Endothelial cell of umbilical vein (primary cell): ENCODE measurements at regions not wholly inside any gene's neighbourhood (a gene's known extent, or its start where the extent isn't known, plus 50 kb on each side); places are given as distances from the start of the nearest gene placed in this dataset.

Experiments used
- BruUV-seq: library from RNA; stranded (reverse); fragments of 400-500 nt; replicated peaks from 2 replicates; lab custom pipeline; 2021; lab: Mats Ljungman, UMichigan
- CTCF ChIA-PET: fragments of 300-600, 350-600 bp; sonication (Branson Sonifier 250); formaldehyde crosslinking; loops from one replicate; lab custom pipeline; 2021; ENCODE audit warnings: antibody characterized with exemption, inconsistent platforms; lab: Charles Lee
- POLR2A ChIA-PET: fragments of 300-600, 350-600 bp; sonication (Branson Sonifier 250); formaldehyde crosslinking; loops from one replicate; lab custom pipeline; 2021; ENCODE audit warnings: antibody characterized with exemption, inconsistent platforms; lab: Charles Lee
- DNase-seq: peaks from one replicate; pipeline ENCODE4 v3.0.0-alpha.2; 2011; ENCODE audit warnings: low read depth, low spot score
- FAIRE-seq: peaks from 2 replicates; lab custom pipeline; 2011; peaks lifted over from hg19 to GRCh38; lab: Jason Lieb, UNC
- H2AFZ ChIP-seq: 2 replicates; pipeline ENCODE4 v1.6.0; 2012; ENCODE audit warnings: low read depth, low read length, control low read depth, inconsistent platforms
- H3K27ac ChIP-seq: 2 replicates; pipeline ENCODE4 v1.5.1; 2011; ENCODE audit warnings: low read depth, mild to moderate bottlenecking, control low read depth, low read length, moderate library complexity; ENCODE audit not compliant: insufficient read depth
- H3K27me3 ChIP-seq, 2 experiments: 2 replicates each; pipeline versions ENCODE4 v1.6.0 to v1.6.1; 2011; ENCODE audit warnings: low read length in 2 of 2, mixed read lengths in 1 of 2; ENCODE audit not compliant: control insufficient read depth in 2 of 2, insufficient read depth in 2 of 2
- H3K36me3 ChIP-seq, 2 experiments: 2 replicates in 1 of 2; 3 replicates in 1 of 2; pipeline ENCODE4 v1.5.1; 2011; ENCODE audit warnings: low read length in 2 of 2, mild to moderate bottlenecking in 1 of 2, moderate library complexity in 1 of 2; ENCODE audit not compliant: control insufficient read depth in 2 of 2, insufficient read depth in 2 of 2; ENCODE audit errors: extremely low read depth in 1 of 2
- H3K4me1 ChIP-seq: 3 replicates; pipeline ENCODE4 v1.5.1; 2011; ENCODE audit warnings: mild to moderate bottlenecking, low read length; ENCODE audit not compliant: control insufficient read depth, insufficient read depth; ENCODE audit errors: extremely low read depth
- H3K4me2 ChIP-seq: 2 replicates; pipeline ENCODE4 v1.6.1; 2011; ENCODE audit warnings: low read length, control low read depth, mixed read lengths; ENCODE audit not compliant: insufficient read depth
- H3K4me3 ChIP-seq, 3 experiments: fragments of 200-600 bp in 1 of 3; sonication (generic), shearing (Covaris generic) in 1 of 3; replicated peaks in 1 of 3; 2 replicates each; pipeline ENCODE4 v1.5.1; 2011 to 2016; ENCODE audit warnings: control low read depth in 3 of 3, low read length in 3 of 3, mild to moderate bottlenecking in 2 of 3, inconsistent platforms in 1 of 3, low read depth in 1 of 3, moderate library complexity in 1 of 3; ENCODE audit not compliant: insufficient read depth in 1 of 3
- H3K79me2 ChIP-seq: 2 replicates; pipeline ENCODE4 v1.6.0; 2012; ENCODE audit warnings: low read length, inconsistent platforms; ENCODE audit not compliant: control insufficient read depth, insufficient read depth
- H3K9ac ChIP-seq: replicated peaks from 2 replicates; pipeline ENCODE3; 2011; ENCODE audit warnings: low read length, control low read depth; ENCODE audit not compliant: insufficient read depth; ENCODE audit errors: extremely low read depth
- H3K9me1 ChIP-seq: replicated peaks from 3 replicates; pipeline ENCODE4 v1.6.0; 2011; ENCODE audit warnings: mild to moderate bottlenecking, low read length; ENCODE audit not compliant: control insufficient read depth, insufficient read depth; ENCODE audit errors: extremely low read depth
- H3K9me3 ChIP-seq: replicated peaks from 2 replicates; pipeline ENCODE4 v1.5.1; 2012; ENCODE audit warnings: low read length, inconsistent platforms; ENCODE audit not compliant: control insufficient read depth, insufficient read depth
- H4K20me1 ChIP-seq: replicated peaks from 2 replicates; pipeline ENCODE3; 2011; ENCODE audit warnings: mild to moderate bottlenecking, low read length; ENCODE audit not compliant: control insufficient read depth, insufficient read depth; ENCODE audit errors: extremely low read depth
- CTCF ChIP-seq, 2 donors: IDR thresholded peaks; 1 replicate in 1 of 2; 2 replicates in 1 of 2; pipeline ENCODE4 v1.5.1; 2011; ENCODE audit warnings: low read length in 2 of 2, mild to moderate bottlenecking in 2 of 2, moderate library complexity in 2 of 2, control low read depth in 1 of 2, inconsistent platforms in 1 of 2, low read depth in 1 of 2; ENCODE audit not compliant: insufficient read depth in 1 of 2; ENCODE audit errors: extremely low read depth in 1 of 2
- EZH2 ChIP-seq: IDR thresholded peaks from 2 replicates; pipeline ENCODE4 v1.6.1; 2012; ENCODE audit warnings: borderline replicate concordance, low read depth, mild to moderate bottlenecking, moderate library complexity, low read length, inconsistent platforms; ENCODE audit not compliant: severe bottlenecking
- FOS ChIP-seq: IDR thresholded peaks from 2 replicates; pipeline ENCODE4 v1.6.1; 2011; ENCODE audit warnings: mild to moderate bottlenecking, low read length, moderate library complexity, borderline replicate concordance; ENCODE audit not compliant: insufficient read depth
- GATA2 ChIP-seq: IDR thresholded peaks from 2 replicates; pipeline ENCODE4 v1.7.0; 2011; ENCODE audit warnings: low read depth, mild to moderate bottlenecking, moderate library complexity, mixed read lengths, low read length; ENCODE audit not compliant: insufficient read length, insufficient read depth
- JUN ChIP-seq: IDR thresholded peaks from 2 replicates; pipeline ENCODE4 v1.6.1; 2011; ENCODE audit warnings: borderline replicate concordance, low read depth; ENCODE audit not compliant: insufficient read length, insufficient read depth
- MAX ChIP-seq: IDR thresholded peaks from 2 replicates; pipeline ENCODE4 v1.6.1; 2011; ENCODE audit not compliant: insufficient read depth, insufficient read length
- MYC ChIP-seq: IDR thresholded peaks from one replicate; pipeline ENCODE4 v1.6.1; 2011; ENCODE audit warnings: mild to moderate bottlenecking, low read depth, low read length
- POLR2A ChIP-seq: IDR thresholded peaks from 2 replicates; pipeline ENCODE4 v1.6.1; 2012; ENCODE audit warnings: low read depth, mild to moderate bottlenecking, control low read depth, low read length
- POLR2AphosphoS5 ChIP-seq: IDR thresholded peaks from 2 replicates; pipeline ENCODE4 v1.6.1; 2012; ENCODE audit warnings: low read depth, mild to moderate bottlenecking, control low read depth, low read length, moderate library complexity; ENCODE audit not compliant: insufficient read depth
- dilution Hi-C: fragments of 300-500 bp; cut with MboI; formaldehyde crosslinking; loops from one replicate; pipeline ENCODE4 v1.15.0; 2019; ENCODE audit warnings: low sequenced_read_pairs; ENCODE audit not compliant: extremely low pct_ligation_motif_present
- intact Hi-C: fragments of 100-400 bp; cut with micrococcal nuclease; formaldehyde crosslinking; loops from one replicate; pipeline ENCODE4 v1.10.0; 2022

GRCh38 chr12:83265808-83266207 lies 579.1 kb downstream of the TMTC2 start:
- ChIA-PET POLR2A (no interaction called here), CTCF (no interaction called here)
- dilution Hi-C loops (no loop called here), intact Hi-C loops (no loop called here)
- no peak overlapping the region for H3K4me2 ChIP-seq
- H3K36me3 ChIP-seq: no peaks in the 10 kb centered on the region
- no peaks in the 10 kb centered on the region for H3K79me2 ChIP-seq
- H3K27me3 ChIP-seq: no peaks in the 10 kb centered on the region
- FAIRE-seq (no peak), DNase-seq (no peak)
- no peak overlapping the region for H2AFZ ChIP-seq
- H3K9me1 ChIP-seq: no peaks in the 10 kb centered on the region
- no peak overlapping the region for H3K27ac ChIP-seq
- H3K9me3 ChIP-seq: no peaks in the 10 kb centered on the region
- no peak for TF ChIP-seq EZH2
- no peak for TF ChIP-seq CTCF (IDR thresholded peaks at IDR 0.05; ENCODE audit: extremely low read depth in 1 of 2, insufficient read depth in 1 of 2, low read depth in 1 of 2, low read length in 2 of 2)
- no peak for TF ChIP-seq JUN
- no peak for TF ChIP-seq MAX
- no peak for TF ChIP-seq POLR2AphosphoS5
- no peak for TF ChIP-seq MYC
- no peak for TF ChIP-seq POLR2A
- no peak for TF ChIP-seq GATA2
- no peak for TF ChIP-seq FOS
- no TSS peak for BruUV-seq
- no peaks in the 10 kb centered on the region for H3K4me1 ChIP-seq
- no peak overlapping the region for H3K9ac ChIP-seq
- no peak overlapping the region for H3K4me3 ChIP-seq
- no peaks in the 10 kb centered on the region for H4K20me1 ChIP-seq
